Colonic mucosa (tissue), 4 donors: ENCODE measurements at regions not wholly inside any gene's neighbourhood (a gene's known extent, or its start where the extent isn't known, plus 50 kb on each side); places are given as distances from the start of the nearest gene placed in this dataset.

Experiments used
- DNase-seq: peaks from one replicate; pipeline ENCODE4 v3.0.0-alpha.2; 2020
- H3K27ac ChIP-seq: fragments of 200-600 bp; one replicate; pipeline ENCODE4 v1.8.0; 2021
- H3K27me3 ChIP-seq: fragments of 200-600 bp; one replicate; pipeline ENCODE4 v1.8.0; 2021
- H3K36me3 ChIP-seq: fragments of 200-600 bp; one replicate; pipeline ENCODE4 v1.8.0; 2021
- H3K4me1 ChIP-seq: fragments of 200-600 bp; one replicate; pipeline ENCODE4 v1.8.0; 2021; ENCODE audit warnings: mild to moderate bottlenecking
- H3K4me3 ChIP-seq: fragments of 200-600 bp; one replicate; pipeline ENCODE4 v1.8.0; 2021
- H3K9ac ChIP-seq, 2 donors: one replicate each; pipeline ENCODE4 v1.7.0; 2013; ENCODE audit warnings: control low read depth in 2 of 2, low read depth in 2 of 2, low read length in 2 of 2
- H3K9me3 ChIP-seq: fragments of 200-600 bp; one replicate; pipeline ENCODE4 v1.8.0; 2021
- CTCF ChIP-seq: fragments of 200-600 bp; IDR thresholded peaks from one replicate; pipeline ENCODE4 v1.8.0; 2022; ENCODE audit warnings: antibody characterized with exemption, mild to moderate bottlenecking
- intact Hi-C: fragments of 100-400 bp; cut with DNase I; formaldehyde crosslinking; loops from one replicate; pipeline ENCODE4 v1.14.1; 2022
- donor health status: healthy.
- donor health status: DM: no; HTN: no; CAD: no.
- donor health status: DM: no; HTN: no; CAD: no.

DNA sequence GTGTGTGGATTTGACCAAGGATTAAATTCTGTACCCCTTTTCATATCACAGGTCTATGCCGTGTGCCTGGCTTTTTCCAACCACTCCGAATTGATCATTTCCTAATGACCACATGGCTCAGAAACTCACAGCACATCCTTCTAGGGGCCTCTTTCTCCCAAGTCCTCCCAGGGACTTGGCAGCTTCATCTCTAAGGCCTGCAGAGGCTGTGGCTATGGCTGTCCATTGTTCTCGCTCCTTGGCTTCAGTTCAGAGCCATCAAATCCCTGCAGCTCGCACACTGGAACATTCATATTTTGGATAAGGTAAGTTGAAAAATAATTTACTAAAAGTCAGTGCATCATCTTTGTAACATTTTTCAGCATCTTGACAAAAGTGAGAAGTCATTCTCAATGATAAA, 497.2 kb upstream of the CDH4 start:
- no peak overlapping the region for H3K4me3 ChIP-seq
- no peak overlapping the region for H3K27ac ChIP-seq
- intact Hi-C loops, result no loop called here
- H3K27me3 ChIP-seq, result no peaks in the 10 kb centered on the region
- TF ChIP-seq CTCF, result no peak
- no peaks in the 10 kb centered on the region for H3K9me3 ChIP-seq
- no peaks in the 10 kb centered on the region for H3K4me1 ChIP-seq
- no peaks in the 10 kb centered on the region for H3K36me3 ChIP-seq
- H3K9ac ChIP-seq, result no peak overlapping the region
- DNase-seq, result no peak

DNA sequence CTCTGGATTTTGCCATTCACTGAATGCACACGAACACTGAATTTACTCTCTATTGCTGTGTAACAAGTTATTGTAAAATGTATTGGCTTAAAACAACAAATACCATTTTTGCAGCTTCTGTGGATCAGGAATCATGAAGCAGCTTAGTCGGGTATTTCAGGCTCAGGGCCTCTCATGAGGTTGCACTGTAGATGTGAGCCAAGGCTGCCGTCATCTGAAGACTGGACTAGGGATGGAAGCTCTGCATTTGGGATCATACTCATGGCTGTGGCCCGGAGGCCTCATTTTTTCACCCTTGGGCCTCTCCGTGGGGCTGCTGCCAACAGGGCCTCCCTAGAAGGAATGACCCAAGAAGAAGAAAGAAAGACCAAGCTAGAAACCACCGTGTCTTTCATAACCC, 492.4 kb upstream of the CDH4 start:
- no peaks in the 10 kb centered on the region for H3K27me3 ChIP-seq
- no peaks in the 10 kb centered on the region for H3K36me3 ChIP-seq
- intact Hi-C loops, result no loop called here
- H3K9ac ChIP-seq, result no peak overlapping the region
- H3K4me1 ChIP-seq, result no peaks in the 10 kb centered on the region
- no peak for TF ChIP-seq CTCF
- no peak for DNase-seq
- H3K4me3 ChIP-seq, result no peak overlapping the region
- no peaks in the 10 kb centered on the region for H3K9me3 ChIP-seq
- no peak overlapping the region for H3K27ac ChIP-seq

DNA sequence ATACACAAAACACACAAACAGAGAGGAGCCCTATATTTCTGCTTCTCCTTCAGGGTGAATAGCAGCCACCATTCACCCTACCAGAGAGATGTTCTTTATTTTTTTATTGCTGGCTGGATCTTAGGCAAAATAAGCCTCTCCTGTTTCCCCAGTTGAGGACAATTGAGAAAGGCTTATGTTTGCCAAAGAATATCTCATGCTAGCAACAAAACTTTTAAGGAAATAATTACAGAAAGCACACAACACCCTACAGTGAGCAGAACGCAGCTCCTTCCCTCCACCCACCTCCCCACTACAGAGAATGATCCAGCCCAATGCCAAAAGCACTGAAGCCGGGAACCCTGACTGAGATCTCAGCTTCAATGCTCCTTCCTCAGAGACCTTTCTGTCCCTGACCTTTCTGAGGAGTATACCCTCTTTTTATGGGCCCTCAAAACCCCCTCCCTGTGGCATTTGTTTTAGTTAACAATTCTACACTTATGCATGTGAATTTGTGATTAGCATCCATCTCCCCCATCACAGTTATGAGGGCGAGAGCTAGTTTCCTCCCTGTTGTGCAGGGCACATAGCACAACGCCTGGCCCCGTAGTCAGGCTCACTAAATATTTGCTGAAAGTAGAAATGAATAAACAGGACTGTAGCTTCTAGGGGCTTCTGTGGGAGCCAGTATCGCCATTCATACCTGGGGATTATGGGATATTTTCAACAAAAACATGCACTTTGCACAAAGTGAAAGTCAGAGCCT, 491.6 kb upstream of the CDH4 start:
- TF ChIP-seq CTCF, result no peak
- H3K4me1 ChIP-seq, result no peaks in the 10 kb centered on the region
- intact Hi-C loops, result no loop called here
- H3K9ac ChIP-seq, result no peak overlapping the region
- H3K36me3 ChIP-seq, result no peaks in the 10 kb centered on the region
- H3K27me3 ChIP-seq, result no peaks in the 10 kb centered on the region
- H3K9me3 ChIP-seq, result no peaks in the 10 kb centered on the region
- no peak overlapping the region for H3K27ac ChIP-seq
- H3K4me3 ChIP-seq, result no peak overlapping the region
- DNase-seq, result no peak

- no peak overlapping the region for H3K9ac ChIP-seq
- H3K27ac ChIP-seq, result no peak overlapping the region
- no peaks in the 10 kb centered on the region for H3K9me3 ChIP-seq
- no peaks in the 10 kb centered on the region for H3K36me3 ChIP-seq
- intact Hi-C loops, result no loop called here
- DNase-seq, result no peak
- no peak for TF ChIP-seq CTCF
- no peaks in the 10 kb centered on the region for H3K4me1 ChIP-seq
- no peak overlapping the region for H3K4me3 ChIP-seq
- H3K27me3 ChIP-seq, result no peaks in the 10 kb centered on the region
Measured at GRCh38 chr20:60761056-60761455, 491.0 kb upstream of the CDH4 start.

GRCh38 chr20:60762386-60762785, 489.7 kb upstream of the CDH4 start:
- Histone ChIP-seq H3K4me1 (no peaks in the 10 kb centered on the region), H3K9ac (no peak overlapping the region), H3K4me3 (no peak overlapping the region), H3K27ac (no peak overlapping the region), H3K9me3 (no peaks in the 10 kb centered on the region), H3K27me3 (no peaks in the 10 kb centered on the region), H3K36me3 (no peaks in the 10 kb centered on the region)
- no peak for TF ChIP-seq CTCF
- no peak for DNase-seq
- intact Hi-C loops, result no loop called here
